ENCODE measurements at regions not wholly inside any gene's neighbourhood (a gene's known extent, or its start where the extent isn't known, plus 50 kb on each side); places are given as distances from the start of the nearest gene placed in this dataset.

GRCh38 chr5:61228691-61229280 is 66.5 kb upstream of the SMIM15 start:
- H3K4me2 ChIP-seq (ENCODE audit: insufficient read depth, low read length) = no peak overlapping the region

GRCh38 chr5:61229416-61229815 is 67.1 kb upstream of the SMIM15 start:
- H3K27ac ChIP-seq (ENCODE audit: low read depth, low read length) = no peak overlapping the region
- H3K4me3 ChIP-seq (ENCODE audit: insufficient read depth, low read length) = no peak overlapping the region
- TF ChIP-seq CTCF (IDR thresholded peaks at IDR 0.05; ENCODE audit: extremely low read depth, low read depth, low read length) = no peak
- H4K20me1 ChIP-seq (ENCODE audit: insufficient read depth, low read length) = no peaks in the 10 kb centered on the region
- no peaks in the 10 kb centered on the region for H3K79me2 ChIP-seq (ENCODE audit: insufficient read depth, low read length)
- H3K4me2 ChIP-seq (ENCODE audit: insufficient read depth, low read length) = no peak overlapping the region
- DNase-seq (ENCODE audit: insufficient read length, low spot score, missing footprints) = no peak
- H3K4me1 ChIP-seq (ENCODE audit: insufficient read depth, low read length) = peaks cover 16% of the 10 kb centered on the region
- no peaks in the 10 kb centered on the region for H3K9me3 ChIP-seq (ENCODE audit: low read depth, low read length)
- no peaks in the 10 kb centered on the region for H3K27me3 ChIP-seq (ENCODE audit: insufficient read depth, low read length)
- H3K36me3 ChIP-seq (ENCODE audit: insufficient read depth, low read length) = no peaks in the 10 kb centered on the region
- no peak overlapping the region for H2AFZ ChIP-seq (ENCODE audit: low read length)

More at GRCh38 chr5:61228691-61229280, 66.5 kb upstream of the SMIM15 start:
- TF ChIP-seq CTCF (IDR thresholded peaks at IDR 0.05; ENCODE audit: extremely low read depth, low read depth, low read length) = no peak
- Histone ChIP-seq H3K4me1 (ENCODE audit: insufficient read depth, low read length) (peaks cover 16% of the 10 kb centered on the region), H3K27me3 (ENCODE audit: insufficient read depth, low read length) (no peaks in the 10 kb centered on the region), H3K4me3 (ENCODE audit: insufficient read depth, low read length) (no peak overlapping the region), H3K79me2 (ENCODE audit: insufficient read depth, low read length) (no peaks in the 10 kb centered on the region), H4K20me1 (ENCODE audit: insufficient read depth, low read length) (no peaks in the 10 kb centered on the region), H3K27ac (ENCODE audit: low read depth, low read length) (no peak overlapping the region), H2AFZ (ENCODE audit: low read length) (no peak overlapping the region), H3K9me3 (ENCODE audit: low read depth, low read length) (no peaks in the 10 kb centered on the region), H3K36me3 (ENCODE audit: insufficient read depth, low read length) (no peaks in the 10 kb centered on the region)
- DNase-seq (ENCODE audit: insufficient read length, low spot score, missing footprints) = peak; percentile 84

- no peaks in the 10 kb centered on the region for H3K79me2 ChIP-seq (ENCODE audit: insufficient read depth, low read length)
- no peaks in the 10 kb centered on the region for H3K27me3 ChIP-seq (ENCODE audit: insufficient read depth, low read length)
- no peaks in the 10 kb centered on the region for H4K20me1 ChIP-seq (ENCODE audit: insufficient read depth, low read length)
- H3K4me1 ChIP-seq (ENCODE audit: insufficient read depth, low read length) = peaks cover 16% of the 10 kb centered on the region
- no peak overlapping the region for H2AFZ ChIP-seq (ENCODE audit: low read length)
- no peak overlapping the region for H3K27ac ChIP-seq (ENCODE audit: low read depth, low read length)
- no peak for TF ChIP-seq CTCF (IDR thresholded peaks at IDR 0.05; ENCODE audit: extremely low read depth, low read depth, low read length)
- no peak for DNase-seq (ENCODE audit: insufficient read length, low spot score, missing footprints)
- no peaks in the 10 kb centered on the region for H3K36me3 ChIP-seq (ENCODE audit: insufficient read depth, low read length)
- no peak overlapping the region for H3K4me3 ChIP-seq (ENCODE audit: insufficient read depth, low read length)
- H3K9me3 ChIP-seq (ENCODE audit: low read depth, low read length) = no peaks in the 10 kb centered on the region
- H3K4me2 ChIP-seq (ENCODE audit: insufficient read depth, low read length) = no peak overlapping the region
Measured at GRCh38 chr5:61230492-61230891, 68.2 kb upstream of the SMIM15 start.

GRCh38 chr5:61231813-61232212 is 69.5 kb upstream of the SMIM15 start:
- H3K4me2 ChIP-seq (ENCODE audit: insufficient read depth, low read length) = no peak overlapping the region
- peaks cover 16% of the 10 kb centered on the region for H3K4me1 ChIP-seq (ENCODE audit: insufficient read depth, low read length)
- no peak overlapping the region for H3K27ac ChIP-seq (ENCODE audit: low read depth, low read length)
- no peak overlapping the region for H3K4me3 ChIP-seq (ENCODE audit: insufficient read depth, low read length)
- H3K9me3 ChIP-seq (ENCODE audit: low read depth, low read length) = no peaks in the 10 kb centered on the region
- no peak for DNase-seq (ENCODE audit: insufficient read length, low spot score, missing footprints)
- no peak for TF ChIP-seq CTCF (IDR thresholded peaks at IDR 0.05; ENCODE audit: extremely low read depth, low read depth, low read length)
- no peaks in the 10 kb centered on the region for H4K20me1 ChIP-seq (ENCODE audit: insufficient read depth, low read length)
- no peak overlapping the region for H2AFZ ChIP-seq (ENCODE audit: low read length)
- no peaks in the 10 kb centered on the region for H3K36me3 ChIP-seq (ENCODE audit: insufficient read depth, low read length)
- no peaks in the 10 kb centered on the region for H3K27me3 ChIP-seq (ENCODE audit: insufficient read depth, low read length)
- no peaks in the 10 kb centered on the region for H3K79me2 ChIP-seq (ENCODE audit: insufficient read depth, low read length)

Data from osteoblast (primary cell).